ACC112 (cell line): ENCODE measurements at regions not wholly inside any gene's neighbourhood (a gene's known extent, or its start where the extent isn't known, plus 50 kb on each side); places are given as distances from the start of the nearest gene placed in this dataset.

Experiments
- H2AFZ ChIP-seq: fragments of 200-600 bp; sonication (generic); one replicate; pipeline ENCODE4 v1.6.0; 2017; ENCODE audit warnings: antibody characterized with exemption, low read length; ENCODE audit not compliant: unreplicated experiment
- H3K27ac ChIP-seq: fragments of 200-600 bp; sonication (generic); 2 replicates; pipeline ENCODE4 v1.5.1; 2014; ENCODE audit warnings: low read depth, mild to moderate bottlenecking, antibody characterized with exemption, low read length, moderate library complexity
- H3K27me3 ChIP-seq: fragments of 200-600 bp; sonication (generic); 2 replicates; pipeline ENCODE4 v1.6.1; 2014; ENCODE audit warnings: mild to moderate bottlenecking, antibody characterized with exemption, low read length, moderate library complexity, mixed read lengths; ENCODE audit not compliant: insufficient read depth
- H3K36me3 ChIP-seq: fragments of 200-600 bp; sonication (generic); 2 replicates; pipeline ENCODE4 v1.6.1; 2016; ENCODE audit warnings: mild to moderate bottlenecking, antibody characterized with exemption, low read length, moderate library complexity, mixed read lengths; ENCODE audit not compliant: insufficient read depth
- H3K4me1 ChIP-seq: fragments of 200-600 bp; sonication (generic); one replicate; pipeline ENCODE4 v1.6.1; 2016; ENCODE audit warnings: low read length, mixed read lengths; ENCODE audit not compliant: insufficient read depth, unreplicated experiment, control insufficient read depth
- H3K4me3 ChIP-seq: fragments of 200-600 bp; sonication (generic); 2 replicates; pipeline ENCODE4 v1.5.1; 2014; ENCODE audit warnings: mild to moderate bottlenecking, low read depth, low read length
- H3K79me2 ChIP-seq: fragments of 200-600 bp; sonication (generic); one replicate; pipeline ENCODE4 v1.6.0; 2016; ENCODE audit warnings: low read length; ENCODE audit not compliant: control insufficient read depth, unreplicated experiment, insufficient read depth

GRCh38 chr9:129479631-129480011, 141.3 kb downstream of the C9orf50 start:
- H3K36me3 ChIP-seq: no peaks in the 10 kb centered on the region
- H3K4me3 ChIP-seq: no peak overlapping the region
- H2AFZ ChIP-seq: no peak overlapping the region
- peaks cover 51% of the 10 kb centered on the region for H3K4me1 ChIP-seq
- peaks cover 4% of the 10 kb centered on the region for H3K79me2 ChIP-seq
- H3K27ac ChIP-seq: no peak overlapping the region
- no peaks in the 10 kb centered on the region for H3K27me3 ChIP-seq

- no peak overlapping the region for H3K4me3 ChIP-seq
- no peaks in the 10 kb centered on the region for H3K36me3 ChIP-seq
- no peaks in the 10 kb centered on the region for H3K27me3 ChIP-seq
- H3K79me2 ChIP-seq: no peaks in the 10 kb centered on the region
- peaks cover 51% of the 10 kb centered on the region for H3K4me1 ChIP-seq
- no peak overlapping the region for H2AFZ ChIP-seq
- no peak overlapping the region for H3K27ac ChIP-seq
Measured at GRCh38 chr9:129478961-129479630, 141.8 kb downstream of the C9orf50 start.

- H3K79me2 ChIP-seq: no peaks in the 10 kb centered on the region
- peaks cover 51% of the 10 kb centered on the region for H3K4me1 ChIP-seq
- H3K27me3 ChIP-seq: no peaks in the 10 kb centered on the region
Measured at GRCh38 chr9:129478461-129478860, 142.4 kb downstream of the C9orf50 start.

DNA sequence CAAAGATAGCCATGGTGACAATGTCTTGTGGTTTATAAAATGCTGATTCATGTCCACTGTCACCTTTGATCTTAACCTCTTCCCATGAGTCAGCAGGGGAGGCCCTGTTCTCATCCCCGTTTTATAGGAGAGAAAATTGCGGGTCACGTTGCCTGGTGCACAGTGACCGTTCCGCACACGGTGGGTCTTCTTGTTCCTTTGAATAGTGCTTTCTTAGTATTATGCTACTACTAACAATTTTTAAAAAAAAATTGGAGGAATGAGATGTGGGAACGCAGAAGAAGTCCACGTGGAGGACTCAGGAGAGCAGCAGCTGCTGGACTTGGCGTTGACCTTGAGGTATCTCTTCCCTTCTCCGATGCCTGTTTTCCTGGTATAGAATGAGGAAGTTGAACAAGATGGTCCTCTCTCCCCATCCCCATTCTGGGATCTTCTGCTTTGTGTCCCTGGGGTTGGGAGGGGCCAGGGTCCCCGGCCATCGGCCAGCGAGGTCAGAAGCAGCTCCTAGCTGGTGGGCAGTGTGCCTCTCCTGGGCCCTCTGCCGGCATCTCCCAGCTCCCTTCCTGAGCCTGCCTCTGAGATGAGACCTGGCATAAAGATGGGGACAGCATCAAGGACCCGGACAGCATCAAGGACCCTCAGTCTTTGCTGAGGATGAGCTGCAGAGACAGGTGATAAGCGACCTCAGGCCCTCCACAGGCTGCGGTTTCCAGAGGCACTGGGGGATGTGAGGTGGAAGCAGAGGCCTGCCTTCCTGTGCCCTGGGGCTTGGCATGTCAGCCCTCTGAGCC, 143.9 kb downstream of the C9orf50 start:
- no peaks in the 10 kb centered on the region for H3K36me3 ChIP-seq
- no peaks in the 10 kb centered on the region for H3K27me3 ChIP-seq
- H3K4me1 ChIP-seq: peaks cover 44% of the 10 kb centered on the region
- H2AFZ ChIP-seq: no peak overlapping the region
- H3K27ac ChIP-seq: no peak overlapping the region
- H3K4me3 ChIP-seq: no peak overlapping the region
- no peaks in the 10 kb centered on the region for H3K79me2 ChIP-seq

More at GRCh38 chr9:129478461-129478860, 142.4 kb downstream of the C9orf50 start:
- H2AFZ ChIP-seq: no peak overlapping the region
- H3K27ac ChIP-seq: no peak overlapping the region
- no peaks in the 10 kb centered on the region for H3K36me3 ChIP-seq
- no peak overlapping the region for H3K4me3 ChIP-seq

DNA sequence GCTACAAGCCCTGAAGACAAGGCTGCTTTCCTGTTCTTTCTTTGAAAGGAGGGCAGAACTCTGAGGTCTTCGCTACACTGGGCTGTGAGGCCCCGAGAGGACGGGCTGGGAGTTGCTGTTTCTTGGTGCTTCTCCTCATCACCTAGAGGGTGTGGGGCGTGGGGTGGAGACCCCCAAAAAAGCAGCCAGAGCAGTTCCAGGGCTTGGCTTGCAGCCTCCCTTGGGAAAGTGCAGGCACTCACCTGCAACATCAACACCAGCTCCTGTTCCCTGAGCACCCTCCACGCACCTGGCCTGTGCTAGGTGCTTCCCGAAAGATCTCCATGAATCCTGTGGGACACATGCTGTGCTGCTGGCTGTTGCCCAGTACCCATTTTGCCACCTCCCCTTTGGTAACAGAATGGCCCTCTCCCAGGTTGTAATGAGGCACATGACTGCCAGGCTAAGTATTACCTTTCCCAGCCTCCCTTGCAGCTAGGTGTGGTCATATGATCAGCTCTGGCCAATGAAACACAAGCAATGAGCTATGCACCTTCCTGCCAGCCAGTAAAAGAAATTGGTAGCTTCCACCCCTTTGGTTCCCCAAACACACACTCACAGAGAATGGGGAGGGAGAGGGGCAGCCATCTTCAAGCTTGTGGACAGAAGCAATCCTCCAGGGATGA, 146.0 kb downstream of the C9orf50 start:
- Histone ChIP-seq H3K36me3 (no peaks in the 10 kb centered on the region), H2AFZ (no peak overlapping the region), H3K27me3 (no peaks in the 10 kb centered on the region), H3K79me2 (no peaks in the 10 kb centered on the region), H3K4me3 (no peak overlapping the region), H3K4me1 (peaks cover 38% of the 10 kb centered on the region), H3K27ac (no peak overlapping the region)

- H3K27me3 ChIP-seq: no peaks in the 10 kb centered on the region
- H3K4me3 ChIP-seq: no peak overlapping the region
- peaks cover 38% of the 10 kb centered on the region for H3K4me1 ChIP-seq
- H3K27ac ChIP-seq: peak overlapping the region; percentile 44
- H3K79me2 ChIP-seq: no peaks in the 10 kb centered on the region
- H2AFZ ChIP-seq: peak overlapping the region; percentile 66
- no peaks in the 10 kb centered on the region for H3K36me3 ChIP-seq
Measured at GRCh38 chr9:129473523-129474244, 147.2 kb downstream of the C9orf50 start.

GRCh38 chr9:129472651-129473102, 148.2 kb downstream of the C9orf50 start:
- Histone ChIP-seq H3K4me3 (no peak overlapping the region), H3K36me3 (no peaks in the 10 kb centered on the region), H2AFZ (no peak overlapping the region), H3K27me3 (no peaks in the 10 kb centered on the region), H3K27ac (no peak overlapping the region), H3K79me2 (no peaks in the 10 kb centered on the region), H3K4me1 (peaks cover 38% of the 10 kb centered on the region)

- Histone ChIP-seq H2AFZ (no peak overlapping the region), H3K4me3 (no peak overlapping the region), H3K4me1 (peaks cover 28% of the 10 kb centered on the region), H3K27ac (peak overlapping the region; percentile 61; the same call in 1 of the 2 replicates), H3K79me2 (no peaks in the 10 kb centered on the region), H3K27me3 (no peaks in the 10 kb centered on the region), H3K36me3 (no peaks in the 10 kb centered on the region)
Measured at GRCh38 chr9:129471201-129472019, 149.5 kb downstream of the C9orf50 start.

DNA sequence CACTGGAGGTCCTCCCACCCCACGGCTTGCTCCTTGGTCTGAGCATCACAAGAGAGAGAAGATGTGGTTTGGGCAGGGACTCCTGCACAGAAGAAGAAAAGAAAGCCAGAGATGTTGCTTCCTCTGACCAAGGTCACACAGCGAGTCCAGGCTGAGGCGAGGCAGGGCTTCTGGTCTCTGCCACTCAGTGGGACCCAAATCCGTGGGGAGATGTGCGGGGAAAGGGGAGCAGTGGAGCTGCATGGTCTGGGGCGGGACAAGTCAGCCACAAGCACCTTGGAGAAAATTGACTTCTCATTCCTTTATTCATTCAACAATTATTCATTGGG, 150.9 kb downstream of the C9orf50 start:
- Histone ChIP-seq H3K4me3 (no peak overlapping the region), H3K27me3 (no peaks in the 10 kb centered on the region), H3K79me2 (no peaks in the 10 kb centered on the region), H3K27ac (peak overlapping the region; percentile 61; the same call in 1 of the 2 replicates), H3K36me3 (no peaks in the 10 kb centered on the region), H2AFZ (no peak overlapping the region), H3K4me1 (peaks cover 37% of the 10 kb centered on the region)
